HG03354 (cell line): ENCODE measurements at regions not wholly inside any gene's neighbourhood (a gene's known extent, or its start where the extent isn't known, plus 50 kb on each side); places are given as distances from the start of the nearest gene placed in this dataset.

Experiments used
- ATAC-seq: cut with Tn5 transposase; IDR thresholded peaks from one replicate; pipeline ENCODE4 v1.9.1; 2021; ENCODE audit warnings: mild to moderate bottlenecking; ENCODE audit not compliant: unreplicated experiment, poor library complexity, severe bottlenecking

DNA sequence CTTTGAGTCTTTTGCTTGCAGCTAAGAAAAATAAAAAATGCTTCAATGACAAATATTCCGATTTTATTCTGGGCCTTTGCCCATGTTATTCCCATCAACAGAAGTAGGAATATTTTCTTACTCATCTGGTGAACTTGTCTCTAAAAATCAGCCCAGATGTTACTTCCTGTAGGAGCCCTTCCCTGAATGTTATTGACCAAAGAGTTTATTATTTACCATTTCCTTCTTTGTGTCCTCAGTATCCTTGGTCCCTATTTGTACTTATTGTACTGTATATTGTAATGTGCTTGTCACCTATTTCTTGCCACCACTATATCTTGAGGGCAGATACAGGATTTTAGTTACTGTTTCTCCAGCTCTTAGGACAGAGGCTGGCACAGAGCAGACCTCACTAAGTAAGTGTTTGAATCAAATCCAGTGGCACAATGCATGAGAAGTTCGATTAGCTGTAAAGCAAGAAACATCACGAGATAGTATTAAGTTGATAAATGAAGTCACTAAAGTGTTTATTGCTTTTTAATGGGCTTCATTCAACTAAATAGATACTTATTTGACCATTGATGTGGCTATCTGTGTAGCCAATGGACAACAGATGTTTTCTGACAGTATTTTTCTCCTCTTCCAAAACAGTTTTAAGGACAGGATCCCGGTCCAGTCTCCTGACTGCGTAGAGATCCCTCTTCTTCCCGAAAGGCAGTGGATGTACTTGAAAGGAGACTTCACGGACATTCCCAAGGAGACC lies 109.1 kb downstream of the DDX1 start:
- no peak for ATAC-seq

GRCh38 chr2:15701341-15701907 lies 109.8 kb downstream of the DDX1 start:
- no peak for ATAC-seq

DNA sequence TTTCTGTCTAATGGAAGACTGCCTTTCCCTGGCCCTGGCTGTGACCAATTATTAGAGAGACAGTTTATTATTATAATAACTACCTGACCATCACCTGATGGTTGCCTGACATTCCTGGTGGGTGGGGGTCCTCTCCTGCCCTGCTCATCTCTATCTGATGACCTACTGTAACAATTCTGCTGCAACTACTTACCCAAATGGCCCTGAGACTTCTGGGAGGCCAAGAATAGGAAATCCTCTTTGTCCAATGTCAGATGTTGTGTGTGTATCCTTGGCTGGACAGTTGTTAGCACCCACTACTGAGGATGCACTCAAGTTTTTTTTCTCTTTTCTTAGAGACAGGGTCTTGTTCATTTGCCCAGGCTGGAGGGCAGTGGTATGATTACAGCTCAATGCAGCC lies 110.3 kb downstream of the DDX1 start:
- ATAC-seq, result no peak

- no peak for ATAC-seq
Observed at GRCh38 chr2:15702452-15702851, 110.8 kb downstream of the DDX1 start.

DNA sequence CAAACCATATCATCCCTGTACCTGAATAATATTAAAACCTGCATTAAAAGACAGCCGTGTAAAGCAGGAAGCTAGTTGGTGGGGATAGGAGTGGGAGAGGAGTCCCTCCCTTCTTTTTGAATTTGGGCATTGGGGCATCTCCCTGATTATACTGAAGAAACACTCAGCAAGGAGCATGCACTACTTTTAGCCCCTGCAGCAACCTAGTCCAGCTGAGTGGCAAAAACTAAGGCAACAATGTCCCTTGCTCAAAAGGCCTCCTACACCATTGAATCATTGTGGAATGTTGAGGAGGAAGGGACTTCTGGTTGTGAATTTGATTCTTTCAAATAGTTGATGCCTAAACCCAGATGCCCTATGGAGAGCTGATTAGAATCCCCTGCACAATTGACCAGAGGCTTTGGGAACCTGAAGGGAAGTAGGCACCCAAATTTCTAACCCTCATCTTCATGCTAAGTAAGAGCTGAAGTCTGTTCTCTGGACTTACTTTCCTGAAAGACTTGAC lies 111.7 kb downstream of the DDX1 start:
- no peak for ATAC-seq

- no peak for ATAC-seq
Observed at GRCh38 chr2:15704086-15704787, 112.6 kb downstream of the DDX1 start.

DNA sequence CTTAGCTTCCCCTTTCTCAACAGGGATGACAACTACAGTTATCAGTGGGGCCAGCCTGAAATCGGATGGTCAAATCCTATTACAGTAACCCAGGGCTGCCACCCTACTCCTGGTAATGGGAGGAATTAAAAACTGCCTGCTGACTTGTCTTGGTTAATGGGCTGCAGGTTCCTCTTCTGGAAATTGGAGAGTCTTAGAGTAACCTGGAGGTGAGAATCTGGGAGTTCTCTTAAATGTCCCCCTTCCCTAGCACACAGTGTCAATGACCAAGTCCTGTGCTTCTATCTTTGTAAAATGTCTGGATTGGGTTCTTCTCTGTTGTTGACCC lies 113.1 kb downstream of the DDX1 start:
- ATAC-seq, result no peak

DNA sequence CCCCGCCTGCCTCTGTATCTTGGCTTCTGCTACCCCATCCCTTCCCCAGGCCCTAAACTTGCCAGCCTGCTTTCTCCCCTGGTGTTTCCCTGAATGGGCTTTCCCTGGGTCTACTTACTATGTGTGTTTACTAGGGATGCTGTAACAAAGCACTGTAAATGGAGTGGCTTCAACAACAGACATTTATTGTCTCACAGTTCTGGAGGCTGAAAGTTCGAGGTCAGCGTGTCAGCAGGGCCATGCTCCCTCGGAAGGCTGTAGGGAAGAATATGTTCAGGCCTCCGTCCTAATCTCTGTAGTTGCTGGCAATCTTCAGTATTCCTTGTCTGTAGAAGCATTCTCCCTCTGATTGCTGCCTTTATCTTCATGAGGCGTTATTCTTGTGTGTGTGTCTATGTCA lies 113.6 kb downstream of the DDX1 start:
- no peak for ATAC-seq

GRCh38 chr2:15705839-15706386 lies 114.2 kb downstream of the DDX1 start:
- no peak for ATAC-seq

GRCh38 chr2:15706424-15706823 lies 114.8 kb downstream of the DDX1 start:
- ATAC-seq, result no peak

DNA sequence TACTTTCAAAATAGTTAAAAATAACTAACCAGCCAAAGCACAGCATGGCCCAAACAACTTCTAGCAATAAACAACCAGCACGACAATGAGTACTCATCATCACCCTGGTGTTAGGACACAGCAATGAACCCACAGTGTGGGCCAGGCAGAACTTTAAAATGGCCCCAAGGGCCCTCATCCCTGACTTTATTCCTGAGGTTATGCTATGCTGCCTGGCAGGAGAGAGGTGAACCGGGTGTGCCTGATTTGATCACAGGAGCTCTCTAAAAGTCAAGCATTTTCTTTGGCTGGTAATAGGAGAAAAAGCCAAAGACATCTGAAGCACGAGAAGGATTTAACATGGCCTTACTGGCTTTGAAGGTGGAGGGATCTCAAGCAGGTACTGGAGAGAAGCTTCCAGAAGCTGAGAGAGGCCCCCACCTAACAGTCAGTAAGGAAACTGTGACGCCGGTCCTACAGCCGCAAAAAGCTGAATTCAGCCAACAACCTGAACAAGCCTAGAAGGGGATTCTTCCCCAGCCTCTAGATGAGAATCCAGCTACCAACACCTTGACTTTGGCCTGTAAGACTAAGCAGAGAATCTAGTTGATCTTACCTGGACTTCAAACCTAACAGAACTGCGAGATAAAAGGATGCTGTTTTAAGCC lies 115.4 kb downstream of the DDX1 start:
- no peak for ATAC-seq

DNA sequence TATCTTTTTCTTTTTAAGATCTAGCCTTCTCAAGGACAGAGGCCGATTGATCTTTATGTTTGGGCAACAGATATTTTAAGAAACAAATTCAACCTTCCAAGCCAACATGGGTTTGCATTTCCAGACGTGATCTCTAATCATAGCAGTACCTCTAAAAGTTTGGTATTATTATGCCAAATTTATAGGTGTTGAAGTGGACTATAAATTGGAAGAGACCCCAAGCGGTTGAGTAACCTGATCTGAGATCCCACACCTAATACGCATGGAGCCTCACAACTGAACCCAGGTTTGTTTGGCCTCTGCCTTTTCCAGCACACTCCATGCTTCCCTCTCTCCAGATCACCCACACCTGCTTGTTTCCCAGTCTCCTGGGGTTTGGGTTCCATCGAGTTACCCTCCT lies 116.5 kb downstream of the DDX1 start:
- ATAC-seq, result no peak

DNA sequence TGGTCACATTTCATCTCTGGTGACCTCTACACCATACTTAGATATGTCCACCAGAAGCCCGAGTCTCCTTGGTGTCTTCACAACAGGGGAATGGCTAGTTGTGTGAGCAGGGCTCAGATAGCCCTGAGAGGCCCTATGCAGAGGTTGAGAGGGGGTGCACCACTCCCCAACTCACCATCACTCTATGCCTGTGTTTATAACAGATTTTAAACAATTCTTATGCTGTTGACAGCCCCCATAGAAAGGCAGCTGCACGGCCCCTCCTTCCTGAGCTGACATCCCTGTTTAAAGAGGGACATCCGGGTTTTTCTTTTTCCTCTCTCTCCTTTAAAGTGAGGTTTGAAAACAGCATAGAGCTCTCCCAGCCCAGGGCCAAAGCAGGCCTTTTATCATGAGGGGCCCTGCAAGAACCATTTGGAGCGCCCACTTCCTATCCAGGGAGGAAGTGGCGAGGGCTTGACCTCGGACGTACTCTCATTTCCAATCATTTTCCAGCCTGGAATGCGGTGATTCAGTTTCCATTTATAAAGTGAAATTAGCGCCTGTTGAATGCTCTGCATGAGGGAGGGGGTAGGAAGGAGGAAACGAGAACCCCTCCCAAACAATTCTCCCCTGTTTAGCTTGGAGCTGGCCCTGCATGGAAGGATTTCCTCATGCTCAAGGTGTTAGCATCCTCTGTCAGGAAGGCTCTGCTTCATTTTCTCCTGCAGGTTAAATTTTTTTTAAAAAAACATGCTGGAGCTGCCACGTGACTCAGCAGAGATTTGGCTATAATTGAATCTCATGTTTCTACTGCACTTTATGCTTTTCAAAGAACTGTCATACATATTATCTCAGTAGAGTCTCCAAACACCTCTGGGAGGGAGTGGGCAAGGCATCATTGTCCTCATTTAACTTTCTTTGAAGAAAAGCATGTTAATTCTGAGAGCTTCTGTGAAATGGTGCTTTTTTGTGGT lies 117.5 kb downstream of the DDX1 start:
- ATAC-seq, result no peak

DNA sequence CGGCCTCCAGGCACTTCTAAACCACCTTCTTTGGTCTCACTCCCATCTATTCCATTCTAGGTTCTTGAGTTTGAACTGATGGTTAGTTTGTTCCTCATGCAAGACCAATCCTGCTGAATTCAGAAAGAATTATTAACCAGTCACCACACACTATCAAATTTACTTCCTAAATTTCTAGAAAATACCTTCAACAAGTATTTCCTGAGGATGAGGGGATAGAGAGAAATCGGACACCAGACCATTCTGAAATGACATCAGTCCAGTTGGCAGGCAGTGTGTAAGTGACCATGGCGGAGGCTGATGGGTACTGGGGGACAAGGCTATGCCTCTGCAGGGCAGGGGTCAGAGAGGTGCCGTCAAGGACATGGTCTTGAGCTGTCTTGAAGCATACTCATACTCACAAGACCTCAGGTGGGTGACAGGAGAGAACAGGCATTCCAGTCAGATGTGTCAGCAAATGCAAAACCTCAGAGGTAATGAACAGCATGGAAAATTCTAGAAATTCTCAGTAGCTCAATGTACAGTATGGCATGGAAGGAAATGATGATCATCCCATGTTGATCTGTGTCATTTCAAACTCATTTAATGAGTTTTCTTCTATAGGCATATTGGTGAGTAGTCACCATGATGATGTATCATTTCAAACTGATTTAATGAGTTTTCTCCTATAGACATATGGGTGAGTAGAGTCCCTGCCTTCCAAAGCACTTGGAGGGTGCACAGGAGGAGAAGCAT lies 119.6 kb downstream of the DDX1 start:
- ATAC-seq, result no peak

DNA sequence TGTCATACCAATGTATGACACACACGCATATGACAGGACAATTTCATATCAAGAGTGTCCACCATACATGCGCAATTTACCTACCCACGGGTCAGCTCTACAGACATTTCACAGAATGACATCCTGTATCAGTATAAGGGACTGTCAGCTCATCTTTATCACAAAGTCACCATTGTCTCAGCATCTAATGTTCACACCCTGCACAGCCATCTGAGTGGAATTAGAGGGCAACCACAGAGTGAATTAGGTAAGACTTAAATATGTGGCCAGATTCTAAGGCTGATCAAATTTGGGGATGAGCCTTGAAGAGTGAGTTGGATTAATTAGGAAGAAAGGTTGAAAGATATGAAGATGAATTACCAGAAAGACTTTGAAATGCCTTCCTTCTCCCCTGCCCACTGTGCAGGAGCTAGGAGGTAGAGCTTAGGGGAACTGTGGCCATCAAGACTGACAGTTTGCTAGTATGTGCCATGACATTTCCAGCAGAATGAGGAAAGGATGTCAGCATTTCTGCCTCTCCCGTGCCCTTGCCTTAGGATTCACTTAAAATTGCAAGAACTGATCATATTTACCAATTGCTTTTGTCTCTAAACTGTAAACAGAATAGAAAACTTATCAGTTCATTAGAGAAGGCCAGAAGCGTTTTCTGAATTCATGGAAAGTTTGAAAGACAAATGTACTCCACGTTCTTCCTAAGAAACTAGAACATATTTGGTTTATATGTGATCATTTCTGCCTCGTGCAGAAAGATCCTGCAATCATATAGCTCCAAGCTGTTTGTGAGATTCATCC lies 121.1 kb downstream of the DDX1 start:
- ATAC-seq, result no peak

- no peak for ATAC-seq
Observed at GRCh38 chr2:15713475-15713874, 121.8 kb downstream of the DDX1 start.

DNA sequence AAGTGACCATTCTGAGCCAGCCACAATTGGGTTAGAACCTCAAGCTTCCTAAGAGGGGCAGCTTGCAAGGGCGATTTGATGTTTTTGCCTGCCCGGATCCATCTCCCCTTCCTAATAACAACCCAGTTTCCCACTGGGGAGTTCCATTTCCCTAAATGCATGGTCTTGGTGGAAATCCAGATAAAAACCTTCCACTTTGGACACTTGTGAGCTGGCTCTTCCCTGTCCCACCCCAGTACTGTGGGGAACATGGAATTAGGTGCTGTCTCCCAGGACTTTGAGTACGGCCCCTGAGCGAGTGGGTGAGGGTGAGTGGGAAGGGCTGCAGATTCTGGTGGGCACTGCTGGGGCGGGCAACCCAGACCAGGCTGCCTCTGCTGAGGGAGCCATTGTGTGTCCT lies 122.3 kb downstream of the DDX1 start:
- no peak for ATAC-seq

DNA sequence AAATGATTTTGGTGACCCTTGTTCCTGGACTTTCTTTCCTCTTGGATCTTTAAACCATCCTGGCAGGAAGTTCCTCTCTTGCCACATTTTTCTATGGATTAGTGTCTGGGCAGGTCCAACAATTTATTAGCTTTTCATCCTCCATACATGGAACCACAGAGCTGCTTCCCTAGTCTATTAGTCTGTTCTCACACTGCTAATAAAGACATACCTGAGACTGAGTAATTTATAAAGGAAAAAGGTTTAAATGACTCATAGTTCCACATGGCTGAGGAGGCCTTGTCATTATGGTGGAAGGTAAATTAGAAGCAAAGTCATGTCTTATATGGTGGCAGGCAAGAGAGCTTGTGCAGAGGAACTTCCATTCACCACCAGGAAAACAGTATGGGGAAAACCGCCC lies 122.9 kb downstream of the DDX1 start:
- no peak for ATAC-seq
